ENCODE measurements at regions not wholly inside any gene's neighbourhood (a gene's known extent, or its start where the extent isn't known, plus 50 kb on each side); places are given as distances from the start of the nearest gene placed in this dataset.
"Not testable (repeated sequence)": the region's sequence is repeated elsewhere in the genome, so short reads cannot be mapped to it uniquely, and the experiment has no call there.

DNA sequence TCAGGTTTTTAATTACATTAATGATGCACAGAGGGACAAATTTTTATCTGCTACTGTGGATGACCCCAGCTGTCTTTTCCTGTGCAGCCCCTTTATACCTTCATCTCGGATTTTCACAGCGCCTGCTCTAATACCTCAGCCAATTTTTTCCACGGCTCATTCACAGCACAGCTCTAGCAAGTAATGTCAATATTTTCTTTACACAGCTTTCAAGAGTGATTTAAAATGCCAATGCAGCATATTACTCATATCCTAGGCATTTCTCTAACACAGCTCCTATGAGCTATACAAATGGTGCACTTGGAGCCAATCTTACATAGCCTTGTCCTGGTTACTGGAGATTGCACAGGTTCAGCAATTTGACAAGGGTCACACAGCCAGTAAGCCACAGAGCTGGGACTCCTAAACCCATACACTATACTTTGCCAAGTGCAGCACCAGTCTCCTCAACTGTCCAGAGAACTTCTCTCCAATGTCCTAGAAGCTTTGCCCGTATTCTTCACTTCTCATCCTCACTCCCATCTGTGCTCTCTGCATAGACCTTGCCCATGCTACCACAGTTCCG is 661.8 kb downstream of the DTWD2 start:
- no peak for DNase-seq (ENCODE audit: insufficient read length)
- FAIRE-seq: no peak
- TF ChIP-seq POLR2AphosphoS5 (IDR thresholded peaks at IDR 0.05; ENCODE audit: low read depth, low read length) (no peak), POLR2A (IDR thresholded peaks at IDR 0.05; ENCODE audit: low read depth, low read length) (no peak), TAF1 (IDR thresholded peaks at IDR 0.05; ENCODE audit: borderline replicate concordance, low read depth, low read length) (no peak)

DNA sequence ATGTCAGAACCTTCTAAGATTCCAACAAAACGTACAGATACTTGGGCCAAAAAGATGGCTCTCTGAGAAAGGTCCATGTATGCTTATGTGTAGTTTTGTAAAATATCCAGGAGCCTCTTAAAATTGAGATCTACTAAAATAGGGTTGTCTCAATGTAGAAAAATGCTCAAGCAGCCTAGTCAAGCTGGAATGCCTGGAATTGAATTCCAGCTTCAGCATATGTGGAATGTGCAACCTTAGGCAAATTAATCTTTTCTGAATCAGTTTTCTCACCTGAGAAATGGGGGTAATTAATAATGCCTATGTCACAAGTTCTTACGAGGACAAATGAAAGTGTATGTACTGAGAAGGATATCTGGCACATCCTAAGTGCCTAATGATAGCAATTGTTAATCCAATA is 662.4 kb downstream of the DTWD2 start:
- TF ChIP-seq POLR2AphosphoS5 (IDR thresholded peaks at IDR 0.05; ENCODE audit: low read depth, low read length) (no peak), TAF1 (IDR thresholded peaks at IDR 0.05; ENCODE audit: borderline replicate concordance, low read depth, low read length) (no peak), POLR2A (IDR thresholded peaks at IDR 0.05; ENCODE audit: low read depth, low read length) (no peak)
- FAIRE-seq (no peak), DNase-seq (ENCODE audit: insufficient read length) (no peak)

DNA sequence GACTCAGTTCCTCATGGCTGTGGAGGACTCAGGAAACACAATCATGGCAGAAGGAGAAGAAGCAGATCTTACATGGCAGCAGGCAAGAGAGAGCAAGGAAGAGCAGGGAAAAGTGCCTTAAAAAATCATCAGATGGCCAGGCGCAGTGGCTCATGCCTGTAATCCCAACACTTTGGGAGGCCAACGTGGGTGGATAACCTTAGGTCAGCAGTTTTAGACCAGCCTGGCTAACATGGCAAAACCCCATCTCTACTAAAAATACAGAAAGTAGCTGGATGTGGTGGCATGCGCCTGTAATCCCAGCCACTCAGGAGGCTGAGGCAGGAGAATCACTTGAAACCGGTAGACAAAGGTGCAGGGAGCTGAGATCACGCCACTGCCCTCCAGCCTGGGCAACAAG is 664.6 kb downstream of the DTWD2 start:
- DNase-seq (ENCODE audit: insufficient read length); FAIRE-seq: not testable (repeated sequence)

DNA sequence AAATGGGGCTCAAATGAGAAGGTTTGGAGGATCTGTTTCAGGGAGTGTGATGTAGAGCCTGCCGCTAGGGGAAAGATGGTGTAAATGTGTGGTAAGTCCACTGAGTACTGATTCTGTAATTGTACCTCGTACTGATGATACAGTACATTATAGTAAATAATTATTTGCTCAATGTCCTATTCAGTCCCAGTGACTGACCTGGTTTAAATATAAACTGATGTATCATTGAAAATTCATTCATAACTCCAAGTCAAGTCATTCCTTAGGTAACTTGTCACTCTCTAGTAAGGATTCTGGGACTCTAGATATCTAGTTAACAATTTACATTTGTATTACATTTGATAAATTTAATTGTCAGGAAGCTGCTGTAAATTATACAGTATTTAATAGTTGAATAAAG is 667.3 kb downstream of the DTWD2 start:
- TF ChIP-seq TAF1 (IDR thresholded peaks at IDR 0.05; ENCODE audit: borderline replicate concordance, low read depth, low read length) (no peak), POLR2A (IDR thresholded peaks at IDR 0.05; ENCODE audit: low read depth, low read length) (no peak), POLR2AphosphoS5 (IDR thresholded peaks at IDR 0.05; ENCODE audit: low read depth, low read length) (no peak)
- no peak for FAIRE-seq
- DNase-seq (ENCODE audit: insufficient read length): no peak

DNA sequence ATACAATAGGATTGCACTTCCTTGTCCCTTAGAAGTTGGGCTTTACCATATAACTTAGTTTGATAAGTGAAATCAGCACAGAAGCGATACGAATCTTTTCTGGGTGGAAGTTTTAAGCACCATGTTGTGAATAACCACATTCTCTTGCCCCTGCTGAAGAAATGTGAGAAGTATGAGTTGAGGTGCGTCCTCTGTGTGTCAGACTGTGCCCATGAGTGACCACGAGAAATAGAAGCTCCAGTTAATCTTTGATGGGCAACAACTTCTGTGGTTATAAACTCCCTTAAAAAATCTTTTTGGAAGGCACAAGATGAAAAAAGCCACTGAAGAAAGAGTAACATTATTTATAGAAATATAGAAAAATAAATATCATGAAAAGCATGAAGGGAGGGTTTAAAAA is 668.2 kb downstream of the DTWD2 start:
- DNase-seq (ENCODE audit: insufficient read length): no peak
- no peak for FAIRE-seq
- TF ChIP-seq TAF1 (IDR thresholded peaks at IDR 0.05; ENCODE audit: borderline replicate concordance, low read depth, low read length): no peak
- TF ChIP-seq POLR2AphosphoS5 (IDR thresholded peaks at IDR 0.05; ENCODE audit: low read depth, low read length): no peak
- no peak for TF ChIP-seq POLR2A (IDR thresholded peaks at IDR 0.05; ENCODE audit: low read depth, low read length)

DNA sequence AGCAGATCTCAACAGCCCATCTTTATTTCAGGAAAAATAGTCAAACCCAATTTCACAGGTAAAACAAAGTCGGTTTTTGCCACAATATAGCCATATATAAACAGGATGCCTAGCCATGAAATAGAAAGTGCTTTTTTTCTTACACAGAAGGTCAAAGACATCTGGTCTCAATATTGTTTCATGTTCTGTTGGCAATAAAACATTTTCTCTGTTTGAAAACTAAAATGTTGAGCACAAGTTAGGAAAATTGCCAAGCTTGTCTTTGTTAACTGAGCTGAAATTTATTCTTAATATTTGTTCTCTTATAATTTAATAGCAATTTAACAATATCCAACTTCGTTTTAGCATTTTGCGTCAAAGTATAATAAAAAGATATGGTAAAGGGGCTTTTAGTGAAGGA is 673.4 kb downstream of the DTWD2 start:
- TF ChIP-seq POLR2AphosphoS5 (IDR thresholded peaks at IDR 0.05; ENCODE audit: low read depth, low read length): no peak
- no peak for TF ChIP-seq TAF1 (IDR thresholded peaks at IDR 0.05; ENCODE audit: borderline replicate concordance, low read depth, low read length)
- no peak for TF ChIP-seq POLR2A (IDR thresholded peaks at IDR 0.05; ENCODE audit: low read depth, low read length)
- FAIRE-seq (no peak), DNase-seq (ENCODE audit: insufficient read length) (no peak)

DNA sequence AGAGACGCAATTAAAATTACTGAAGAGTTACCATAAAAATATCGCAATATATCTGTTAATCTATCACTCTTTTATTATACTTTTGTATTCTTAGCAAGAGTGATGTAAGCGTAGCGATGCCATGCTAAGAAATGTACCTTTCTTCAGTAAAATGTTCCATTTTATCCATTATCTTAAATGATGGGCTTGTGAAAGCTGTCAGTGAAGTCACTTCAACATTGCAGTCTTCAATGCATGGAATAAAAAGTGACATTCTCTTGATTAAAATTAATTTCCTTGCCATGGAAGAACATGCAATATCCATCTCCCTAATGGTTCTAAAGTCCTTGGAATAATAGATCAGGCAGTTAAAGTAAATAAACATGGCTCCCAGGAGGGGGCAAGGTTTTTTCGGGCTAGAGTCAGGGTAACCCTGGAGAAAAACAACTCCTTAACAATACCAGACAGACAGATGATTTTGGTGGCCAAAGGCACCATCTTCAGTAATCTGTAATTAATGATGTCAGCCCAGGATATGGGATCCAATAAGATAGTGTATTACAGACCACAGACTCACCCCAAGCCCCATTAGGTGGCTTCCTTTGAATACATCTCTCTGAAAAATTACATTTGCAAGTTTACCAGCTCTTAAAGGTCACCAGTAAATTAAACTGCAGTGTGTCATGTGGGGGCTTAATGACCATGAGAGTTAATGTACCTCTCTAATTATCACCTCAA is 677.1 kb downstream of the DTWD2 start:
- DNase-seq (ENCODE audit: insufficient read length) (no peak), FAIRE-seq (no peak)
- TF ChIP-seq POLR2AphosphoS5 (IDR thresholded peaks at IDR 0.05; ENCODE audit: low read depth, low read length) (no peak), TAF1 (IDR thresholded peaks at IDR 0.05; ENCODE audit: borderline replicate concordance, low read depth, low read length) (no peak), POLR2A (IDR thresholded peaks at IDR 0.05; ENCODE audit: low read depth, low read length) (no peak)

DNA sequence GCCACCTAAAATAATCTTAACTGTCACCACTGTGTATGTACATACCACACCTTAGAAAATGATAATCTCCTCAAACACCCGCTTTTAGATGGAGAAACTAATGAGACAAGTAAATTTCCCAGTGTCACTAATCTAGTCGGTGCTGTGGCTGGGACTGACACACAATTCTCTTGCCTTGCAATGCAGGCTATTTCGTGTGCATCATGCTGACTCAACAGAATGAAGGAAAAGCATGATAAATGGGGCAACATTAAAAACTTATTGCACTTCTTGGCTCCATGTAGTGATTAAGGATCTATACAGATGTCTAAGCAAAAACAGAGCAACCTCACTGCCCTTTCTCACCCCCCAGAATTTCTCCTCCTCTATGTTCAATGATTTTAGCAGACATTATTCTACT is 677.9 kb downstream of the DTWD2 start:
- FAIRE-seq (no peak), DNase-seq (ENCODE audit: insufficient read length) (no peak)
- no peak for TF ChIP-seq POLR2A (IDR thresholded peaks at IDR 0.05; ENCODE audit: low read depth, low read length)
- no peak for TF ChIP-seq TAF1 (IDR thresholded peaks at IDR 0.05; ENCODE audit: borderline replicate concordance, low read depth, low read length)
- TF ChIP-seq POLR2AphosphoS5 (IDR thresholded peaks at IDR 0.05; ENCODE audit: low read depth, low read length): no peak

DNA sequence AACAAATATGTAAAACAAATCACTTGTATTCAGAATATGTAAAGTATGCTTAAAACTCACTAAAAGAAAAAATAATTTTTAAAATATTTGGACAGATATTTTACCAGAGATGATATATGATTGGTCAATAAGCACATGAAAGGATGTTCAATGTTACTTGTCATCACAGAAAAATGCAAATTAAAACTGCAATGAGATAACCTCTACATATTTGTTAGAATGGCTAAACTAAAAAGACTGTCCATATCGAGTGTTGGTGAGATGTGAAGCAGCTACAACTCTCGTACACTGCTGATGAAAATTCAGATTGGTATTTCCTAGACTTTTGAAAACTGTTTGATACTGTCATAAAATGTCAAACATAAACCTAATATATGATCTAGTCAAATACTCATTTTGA is 685.1 kb downstream of the DTWD2 start:
- no peak for DNase-seq (ENCODE audit: insufficient read length)
- TF ChIP-seq POLR2A (IDR thresholded peaks at IDR 0.05; ENCODE audit: low read depth, low read length) (no peak), TAF1 (IDR thresholded peaks at IDR 0.05; ENCODE audit: borderline replicate concordance, low read depth, low read length) (no peak), POLR2AphosphoS5 (IDR thresholded peaks at IDR 0.05; ENCODE audit: low read depth, low read length) (no peak)
- FAIRE-seq: no peak

DNA sequence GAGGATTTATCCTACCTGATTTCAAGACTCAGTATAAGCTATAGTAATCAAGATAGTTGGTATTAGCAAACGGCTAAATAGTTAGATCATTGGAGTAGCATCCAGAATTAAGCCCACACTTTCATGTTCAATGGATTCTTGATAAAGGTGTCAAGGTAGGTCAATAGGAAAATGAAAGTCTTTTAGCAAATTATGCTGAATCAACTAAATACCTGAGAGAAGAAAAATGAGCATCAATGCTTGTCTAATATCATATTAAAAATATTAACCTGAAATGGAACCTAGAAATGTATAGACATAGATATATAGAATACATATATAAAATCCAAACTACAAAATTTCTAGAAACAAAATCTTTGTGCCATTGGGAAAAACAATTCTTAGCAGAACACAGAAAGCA is 685.6 kb downstream of the DTWD2 start:
- no peak for TF ChIP-seq TAF1 (IDR thresholded peaks at IDR 0.05; ENCODE audit: borderline replicate concordance, low read depth, low read length)
- TF ChIP-seq POLR2AphosphoS5 (IDR thresholded peaks at IDR 0.05; ENCODE audit: low read depth, low read length): no peak
- TF ChIP-seq POLR2A (IDR thresholded peaks at IDR 0.05; ENCODE audit: low read depth, low read length): no peak
- FAIRE-seq (no peak), DNase-seq (ENCODE audit: insufficient read length) (no peak)

DNA sequence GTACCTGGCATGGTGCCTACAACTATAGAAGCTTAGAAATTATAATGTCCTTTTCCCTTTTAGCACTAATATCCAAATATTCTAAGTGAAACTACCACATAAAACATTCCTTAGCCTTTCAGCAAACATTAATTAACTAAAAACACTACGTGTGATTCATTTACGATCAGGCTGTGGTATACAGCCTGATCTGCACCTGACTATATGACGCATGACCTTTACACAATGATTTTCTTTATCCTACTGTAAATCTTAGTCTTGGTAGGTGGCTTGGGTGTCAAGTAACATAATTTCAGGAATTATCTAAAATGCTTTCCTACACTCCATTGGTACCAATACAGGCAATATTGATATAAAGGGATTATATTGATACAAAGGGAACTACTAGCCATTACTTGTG is 686.7 kb downstream of the DTWD2 start:
- TF ChIP-seq TAF1 (IDR thresholded peaks at IDR 0.05; ENCODE audit: borderline replicate concordance, low read depth, low read length) (no peak), POLR2AphosphoS5 (IDR thresholded peaks at IDR 0.05; ENCODE audit: low read depth, low read length) (no peak)
- DNase-seq (ENCODE audit: insufficient read length) (no peak), FAIRE-seq (no peak)

DNA sequence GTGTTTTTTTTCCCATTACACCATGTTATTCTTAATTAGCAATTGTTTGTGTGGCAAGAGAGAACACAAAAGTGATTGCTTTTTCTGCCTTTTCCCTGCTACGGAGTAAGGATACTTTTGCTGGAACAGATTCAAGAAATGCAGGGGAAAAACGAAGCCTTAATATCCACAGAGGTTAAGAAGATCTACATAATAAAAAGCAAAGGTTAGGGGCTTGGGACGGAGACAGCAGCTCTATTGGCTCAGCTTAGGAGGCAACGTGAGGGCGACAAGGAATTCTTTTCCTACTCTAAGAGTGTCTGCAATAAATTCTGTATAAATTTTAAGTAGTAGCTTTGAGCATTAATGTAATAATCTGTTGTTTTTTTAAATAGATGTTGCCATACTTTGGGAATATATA is 693.3 kb downstream of the DTWD2 start:
- no peak for DNase-seq (ENCODE audit: insufficient read length)
- TF ChIP-seq POLR2AphosphoS5 (IDR thresholded peaks at IDR 0.05; ENCODE audit: low read depth, low read length): no peak
- no peak for TF ChIP-seq TAF1 (IDR thresholded peaks at IDR 0.05; ENCODE audit: borderline replicate concordance, low read depth, low read length)
- TF ChIP-seq POLR2A (IDR thresholded peaks at IDR 0.05; ENCODE audit: low read depth, low read length): no peak
- no peak for FAIRE-seq

Data from GM12892 (cell line).